B cell (primary cell): ENCODE measurements at regions not wholly inside any gene's neighbourhood (a gene's known extent, or its start where the extent isn't known, plus 50 kb on each side); places are given as distances from the start of the nearest gene placed in this dataset.

Source experiments
- EZH2 ChIP-seq: IDR thresholded peaks from 2 replicates; pipeline ENCODE4 v1.6.1; 2012; ENCODE audit warnings: borderline replicate concordance, low read depth, mild to moderate bottlenecking, moderate library complexity, low read length; ENCODE audit not compliant: insufficient read depth, poor library complexity, severe bottlenecking
- TF ChIP-seq, protein P1 (sequence below): fragments of 200-600 bp; IDR thresholded peaks from one replicate; pipeline ENCODE4 v1.8.0; 2022; ENCODE audit warnings: antibody characterized with exemption, mild to moderate bottlenecking

DNA sequence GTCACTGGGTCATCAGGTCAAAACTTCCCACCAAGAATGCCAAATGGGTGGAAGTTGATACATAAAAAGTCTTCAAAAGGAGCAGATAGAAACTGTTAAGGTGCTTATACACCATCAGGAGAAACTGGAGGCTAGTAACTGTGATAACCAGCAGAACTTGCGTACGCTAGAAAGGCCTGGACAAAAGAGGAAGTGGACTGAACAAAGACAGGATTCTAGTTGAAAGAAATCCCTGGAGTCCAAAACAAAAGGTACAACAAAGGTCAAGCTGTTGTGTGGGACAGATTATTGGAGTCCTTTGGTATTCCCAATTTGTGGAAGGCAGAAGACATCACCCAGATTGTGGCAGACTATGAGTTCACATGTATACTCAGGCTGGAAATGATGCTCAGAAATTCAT lies 215.8 kb upstream of the PBX1 start:
- TF ChIP-seq, protein P1, sequence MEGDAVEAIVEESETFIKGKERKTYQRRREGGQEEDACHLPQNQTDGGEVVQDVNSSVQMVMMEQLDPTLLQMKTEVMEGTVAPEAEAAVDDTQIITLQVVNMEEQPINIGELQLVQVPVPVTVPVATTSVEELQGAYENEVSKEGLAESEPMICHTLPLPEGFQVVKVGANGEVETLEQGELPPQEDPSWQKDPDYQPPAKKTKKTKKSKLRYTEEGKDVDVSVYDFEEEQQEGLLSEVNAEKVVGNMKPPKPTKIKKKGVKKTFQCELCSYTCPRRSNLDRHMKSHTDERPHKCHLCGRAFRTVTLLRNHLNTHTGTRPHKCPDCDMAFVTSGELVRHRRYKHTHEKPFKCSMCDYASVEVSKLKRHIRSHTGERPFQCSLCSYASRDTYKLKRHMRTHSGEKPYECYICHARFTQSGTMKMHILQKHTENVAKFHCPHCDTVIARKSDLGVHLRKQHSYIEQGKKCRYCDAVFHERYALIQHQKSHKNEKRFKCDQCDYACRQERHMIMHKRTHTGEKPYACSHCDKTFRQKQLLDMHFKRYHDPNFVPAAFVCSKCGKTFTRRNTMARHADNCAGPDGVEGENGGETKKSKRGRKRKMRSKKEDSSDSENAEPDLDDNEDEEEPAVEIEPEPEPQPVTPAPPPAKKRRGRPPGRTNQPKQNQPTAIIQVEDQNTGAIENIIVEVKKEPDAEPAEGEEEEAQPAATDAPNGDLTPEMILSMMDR, result no peak
- TF ChIP-seq EZH2, result no peak
